ENCODE measurements at regions not wholly inside any gene's neighbourhood (a gene's known extent, or its start where the extent isn't known, plus 50 kb on each side); places are given as distances from the start of the nearest gene placed in this dataset.
"Not testable (repeated sequence)": the region's sequence is repeated elsewhere in the genome, so short reads cannot be mapped to it uniquely, and the experiment has no call there.

- TF ChIP-seq YY1 (IDR thresholded peaks at IDR 0.05; ENCODE audit: low read depth, low read length); TAF1 (IDR thresholded peaks at IDR 0.05; ENCODE audit: borderline replicate concordance, low read depth, low read length); ETV6 (conservative IDR thresholded peaks at IDR 0.05 in 1 of 2, IDR thresholded peaks at IDR 0.05 in 1 of 2; ENCODE audit: borderline replicate concordance in 1 of 2, low read depth in 1 of 2): not testable (repeated sequence)
These were observed 1997.5 kb upstream of the RAG2 start for GRCh38 chr11:38595359-38596016.

All from GM12878 (cell line).